ENCODE measurements at regions not wholly inside any gene's neighbourhood (a gene's known extent, or its start where the extent isn't known, plus 50 kb on each side); places are given as distances from the start of the nearest gene placed in this dataset.

DNA sequence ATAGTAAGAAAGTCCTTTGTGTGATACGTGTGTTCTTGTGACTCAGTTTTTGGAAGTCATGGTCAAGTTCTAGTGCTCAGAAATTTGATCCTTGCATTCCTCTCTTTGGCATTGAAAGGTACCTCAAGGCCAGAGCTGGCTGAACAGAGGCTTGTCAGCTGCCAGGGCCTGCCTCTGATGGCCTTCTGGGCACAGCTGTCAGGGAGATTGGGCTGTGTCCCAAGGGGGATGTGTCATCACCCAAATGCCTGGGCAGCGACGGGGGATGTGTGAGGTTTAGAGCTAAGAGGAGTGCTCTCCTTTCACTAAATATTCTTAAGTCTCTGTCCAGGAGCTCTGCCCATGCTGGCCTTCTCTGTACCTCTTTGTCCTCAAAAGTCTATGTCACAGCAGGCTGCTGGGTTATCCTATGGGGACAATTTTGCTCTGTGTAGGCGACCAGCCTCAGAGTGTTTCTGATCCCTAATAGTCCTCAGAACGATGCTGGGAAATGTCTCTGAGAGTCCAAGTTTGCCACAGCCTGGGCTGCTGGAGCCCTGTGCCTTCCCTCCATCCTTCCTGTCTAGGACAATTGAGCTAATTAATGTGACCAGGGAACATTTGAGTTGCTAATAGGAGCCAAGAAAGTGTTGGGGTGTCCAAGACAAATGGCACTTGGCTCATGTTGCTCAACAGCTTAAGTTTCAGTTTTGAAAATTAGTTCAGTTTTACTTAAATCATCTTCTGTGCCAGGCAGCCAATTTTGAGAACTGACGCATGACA, 115.4 kb upstream of the ZNF521 start:
- no peak overlapping the region for H3K4me3 Mint-ChIP-seq
- H3K27ac Mint-ChIP-seq, result no peak overlapping the region
- H3K36me3 Mint-ChIP-seq (ENCODE audit: low read depth), result no peaks in the 10 kb centered on the region
- DNase-seq (no peak), ATAC-seq (no peak)
- intact Hi-C loops (cut with micrococcal nuclease), result no loop called here
- CTCF ChIA-PET, result interaction anchor here (1.0 kb wide), 1 partner anchor 12 kb away, joined by 5 read pairs; no protein-coding TSS in a partner anchor
- peaks cover 2% of the 10 kb centered on the region for H3K9me3 Mint-ChIP-seq
- no peaks in the 10 kb centered on the region for H3K27me3 Mint-ChIP-seq
- POLR2A ChIA-PET, result no interaction called here
- TF ChIP-seq, protein P1, sequence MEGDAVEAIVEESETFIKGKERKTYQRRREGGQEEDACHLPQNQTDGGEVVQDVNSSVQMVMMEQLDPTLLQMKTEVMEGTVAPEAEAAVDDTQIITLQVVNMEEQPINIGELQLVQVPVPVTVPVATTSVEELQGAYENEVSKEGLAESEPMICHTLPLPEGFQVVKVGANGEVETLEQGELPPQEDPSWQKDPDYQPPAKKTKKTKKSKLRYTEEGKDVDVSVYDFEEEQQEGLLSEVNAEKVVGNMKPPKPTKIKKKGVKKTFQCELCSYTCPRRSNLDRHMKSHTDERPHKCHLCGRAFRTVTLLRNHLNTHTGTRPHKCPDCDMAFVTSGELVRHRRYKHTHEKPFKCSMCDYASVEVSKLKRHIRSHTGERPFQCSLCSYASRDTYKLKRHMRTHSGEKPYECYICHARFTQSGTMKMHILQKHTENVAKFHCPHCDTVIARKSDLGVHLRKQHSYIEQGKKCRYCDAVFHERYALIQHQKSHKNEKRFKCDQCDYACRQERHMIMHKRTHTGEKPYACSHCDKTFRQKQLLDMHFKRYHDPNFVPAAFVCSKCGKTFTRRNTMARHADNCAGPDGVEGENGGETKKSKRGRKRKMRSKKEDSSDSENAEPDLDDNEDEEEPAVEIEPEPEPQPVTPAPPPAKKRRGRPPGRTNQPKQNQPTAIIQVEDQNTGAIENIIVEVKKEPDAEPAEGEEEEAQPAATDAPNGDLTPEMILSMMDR (IDR thresholded peaks at IDR 0.05), result no peak
- H3K4me1 Mint-ChIP-seq (ENCODE audit: low read depth), result no peaks in the 10 kb centered on the region

DNA sequence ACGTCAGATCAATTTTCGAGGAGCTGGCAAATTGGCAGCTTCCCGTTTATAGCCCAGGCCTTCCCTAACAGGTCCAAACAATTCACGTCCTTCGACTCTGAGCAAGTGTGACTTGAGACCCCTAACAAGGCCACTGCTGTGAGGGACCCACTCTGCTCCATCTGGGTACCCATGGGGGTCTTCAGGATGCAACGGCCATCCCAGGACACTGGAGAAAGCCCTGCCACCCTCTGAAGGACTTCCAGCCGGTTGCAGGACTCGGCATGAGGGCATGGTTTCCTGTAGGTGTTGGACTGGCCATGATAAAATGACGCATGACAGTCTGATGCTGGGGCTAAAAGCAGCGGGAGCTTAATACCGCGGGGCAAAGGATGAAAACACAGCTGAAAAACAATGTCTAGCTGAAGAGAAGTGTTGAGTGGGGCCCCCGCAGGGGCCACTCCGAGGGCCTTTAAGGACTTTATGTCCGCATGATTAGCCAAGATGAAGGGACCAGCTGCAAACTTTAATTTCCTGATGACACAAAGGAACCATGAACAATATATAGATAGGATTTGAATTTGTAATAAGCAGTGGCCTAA, 113.3 kb upstream of the ZNF521 start:
- H3K4me3 Mint-ChIP-seq, result no peak overlapping the region
- POLR2A ChIA-PET, result interaction anchor here (0.6 kb wide), 1 partner anchor 28 kb away, joined by 4 read pairs; no protein-coding TSS in a partner anchor
- no peaks in the 10 kb centered on the region for H3K4me1 Mint-ChIP-seq (ENCODE audit: low read depth)
- TF ChIP-seq, protein P1 (IDR thresholded peaks at IDR 0.05), result no peak
- intact Hi-C loops (cut with micrococcal nuclease), result no loop called here
- no peaks in the 10 kb centered on the region for H3K36me3 Mint-ChIP-seq (ENCODE audit: low read depth)
- H3K27me3 Mint-ChIP-seq, result no peaks in the 10 kb centered on the region
- no peak for DNase-seq
- no peak for ATAC-seq
- no peak overlapping the region for H3K27ac Mint-ChIP-seq
- CTCF ChIA-PET, result no interaction called here
- no peaks in the 10 kb centered on the region for H3K9me3 Mint-ChIP-seq

DNA sequence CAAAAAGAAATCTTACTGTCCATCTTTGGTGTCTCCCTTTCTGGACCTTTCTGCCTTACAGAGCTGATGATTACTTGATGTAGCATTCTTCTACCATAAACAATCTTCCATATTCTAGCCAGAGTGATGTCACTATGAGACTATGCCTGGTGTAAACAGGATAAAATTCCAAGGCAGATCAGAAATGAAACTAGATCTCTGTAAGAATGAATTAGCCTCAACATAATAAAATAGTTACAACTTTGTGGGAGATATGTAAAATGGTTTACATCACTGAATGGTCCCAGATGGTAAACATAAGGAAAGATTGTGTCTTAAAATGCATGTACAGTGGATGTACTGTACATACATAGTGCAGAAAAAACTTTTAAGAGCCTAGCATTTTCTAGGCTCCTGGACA, 112.3 kb upstream of the ZNF521 start:
- no peak for DNase-seq
- intact Hi-C loops (cut with micrococcal nuclease), result no loop called here

DNA sequence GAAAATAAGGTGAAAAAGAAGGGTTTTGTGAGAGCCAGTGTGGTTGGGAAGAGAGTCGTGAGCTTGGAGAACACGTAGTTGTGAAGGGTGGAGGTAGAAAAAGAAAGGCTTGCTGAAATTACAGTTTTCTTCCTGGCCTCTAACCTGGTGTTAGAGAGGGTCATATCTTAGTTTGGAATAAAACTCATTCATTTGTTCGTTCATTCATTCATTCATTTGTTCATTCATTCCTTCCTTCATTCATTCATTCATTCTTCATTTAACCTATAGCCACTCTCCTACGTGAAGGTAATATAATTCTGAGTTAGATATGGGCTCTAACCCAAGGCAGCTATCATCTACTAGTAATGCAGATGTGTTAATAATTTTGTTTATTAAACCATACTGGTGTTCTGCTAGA, 111.8 kb upstream of the ZNF521 start:
- TF ChIP-seq, protein P1 (IDR thresholded peaks at IDR 0.05), result no peak

More for the DNA sequence above, 112.3 kb upstream of the ZNF521 start:
- Mint-ChIP-seq H3K27me3 (no peaks in the 10 kb centered on the region), H3K4me1 (ENCODE audit: low read depth) (no peaks in the 10 kb centered on the region), H3K27ac (no peak overlapping the region), H3K9me3 (no peaks in the 10 kb centered on the region), H3K4me3 (no peak overlapping the region), H3K36me3 (ENCODE audit: low read depth) (no peaks in the 10 kb centered on the region)
- no peak for ATAC-seq
- CTCF ChIA-PET, result no interaction called here
- POLR2A ChIA-PET, result no interaction called here
- TF ChIP-seq, protein P1 (IDR thresholded peaks at IDR 0.05), result no peak

DNA sequence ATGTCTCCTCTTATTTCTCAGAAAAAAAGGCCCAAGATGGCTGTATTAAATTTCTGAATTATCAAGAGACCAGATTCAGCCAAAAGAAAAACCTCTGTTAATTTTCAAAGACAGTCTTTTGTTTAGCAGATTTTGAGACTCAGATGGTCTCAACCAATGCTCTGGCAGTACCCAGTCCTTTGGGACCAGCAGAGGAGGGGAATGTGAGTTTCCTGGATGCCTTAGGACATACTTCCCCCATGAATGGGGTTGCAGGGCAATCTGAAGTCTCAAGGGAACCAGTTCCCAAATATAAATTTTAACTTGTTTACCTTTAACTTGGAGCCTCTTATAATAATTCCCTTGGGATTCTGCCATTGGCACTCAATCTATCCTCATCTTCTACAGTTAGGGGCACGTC, 107.8 kb upstream of the ZNF521 start:
- no peak for DNase-seq
- intact Hi-C loops (cut with micrococcal nuclease), result no loop called here
- POLR2A ChIA-PET, result no interaction called here
- H3K36me3 Mint-ChIP-seq (ENCODE audit: low read depth), result no peaks in the 10 kb centered on the region
- no peaks in the 10 kb centered on the region for H3K9me3 Mint-ChIP-seq
- no peaks in the 10 kb centered on the region for H3K27me3 Mint-ChIP-seq
- TF ChIP-seq, protein P1 (IDR thresholded peaks at IDR 0.05), result no peak
- CTCF ChIA-PET, result no interaction called here
- no peak for ATAC-seq
- no peak overlapping the region for H3K27ac Mint-ChIP-seq
- no peak overlapping the region for H3K4me3 Mint-ChIP-seq
- no peaks in the 10 kb centered on the region for H3K4me1 Mint-ChIP-seq (ENCODE audit: low read depth)

More for the DNA sequence above, 111.8 kb upstream of the ZNF521 start:
- intact Hi-C loops (cut with micrococcal nuclease), result no loop called here
- Mint-ChIP-seq H3K27ac (no peak overlapping the region), H3K4me3 (no peak overlapping the region), H3K27me3 (no peaks in the 10 kb centered on the region), H3K4me1 (ENCODE audit: low read depth) (no peaks in the 10 kb centered on the region), H3K9me3 (no peaks in the 10 kb centered on the region), H3K36me3 (ENCODE audit: low read depth) (no peaks in the 10 kb centered on the region)
- POLR2A ChIA-PET, result no interaction called here
- ATAC-seq (no peak), DNase-seq (no peak)
- CTCF ChIA-PET, result no interaction called here
